ENCODE measurements at regions not wholly inside any gene's neighbourhood (a gene's known extent, or its start where the extent isn't known, plus 50 kb on each side); places are given as distances from the start of the nearest gene placed in this dataset.

DNA sequence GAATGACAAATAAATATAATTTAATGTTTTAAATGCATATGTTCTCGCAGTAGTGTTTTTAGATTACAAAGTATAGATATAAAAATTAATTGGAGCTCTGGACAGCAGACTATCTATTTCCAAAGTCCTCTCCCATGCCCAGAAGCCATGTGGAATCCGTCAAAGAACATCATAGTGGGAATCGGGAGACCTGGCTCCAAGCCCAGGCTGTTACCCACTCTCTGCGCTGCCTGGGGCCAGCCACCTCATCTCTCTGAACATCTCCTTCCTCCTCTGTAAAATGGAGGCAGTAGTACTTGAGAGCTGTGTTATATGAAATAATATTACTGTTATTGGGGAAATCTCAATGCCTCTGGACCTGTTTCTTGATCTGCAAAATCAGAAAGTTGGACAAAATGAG, 58.1 kb upstream of the SLC30A5 start:
- TF ChIP-seq EP300 (IDR thresholded peaks at IDR 0.05) (no peak), POLR2A (IDR thresholded peaks at IDR 0.05) (no peak), POLR2AphosphoS5 (IDR thresholded peaks at IDR 0.05) (no peak)
- TF ChIP-seq, protein P1, sequence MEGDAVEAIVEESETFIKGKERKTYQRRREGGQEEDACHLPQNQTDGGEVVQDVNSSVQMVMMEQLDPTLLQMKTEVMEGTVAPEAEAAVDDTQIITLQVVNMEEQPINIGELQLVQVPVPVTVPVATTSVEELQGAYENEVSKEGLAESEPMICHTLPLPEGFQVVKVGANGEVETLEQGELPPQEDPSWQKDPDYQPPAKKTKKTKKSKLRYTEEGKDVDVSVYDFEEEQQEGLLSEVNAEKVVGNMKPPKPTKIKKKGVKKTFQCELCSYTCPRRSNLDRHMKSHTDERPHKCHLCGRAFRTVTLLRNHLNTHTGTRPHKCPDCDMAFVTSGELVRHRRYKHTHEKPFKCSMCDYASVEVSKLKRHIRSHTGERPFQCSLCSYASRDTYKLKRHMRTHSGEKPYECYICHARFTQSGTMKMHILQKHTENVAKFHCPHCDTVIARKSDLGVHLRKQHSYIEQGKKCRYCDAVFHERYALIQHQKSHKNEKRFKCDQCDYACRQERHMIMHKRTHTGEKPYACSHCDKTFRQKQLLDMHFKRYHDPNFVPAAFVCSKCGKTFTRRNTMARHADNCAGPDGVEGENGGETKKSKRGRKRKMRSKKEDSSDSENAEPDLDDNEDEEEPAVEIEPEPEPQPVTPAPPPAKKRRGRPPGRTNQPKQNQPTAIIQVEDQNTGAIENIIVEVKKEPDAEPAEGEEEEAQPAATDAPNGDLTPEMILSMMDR (IDR thresholded peaks at IDR 0.05), result no peak
- 81% methylated on average over 4 of the region's 4 CpGs for WGBS, 2 donors
- H3K27ac ChIP-seq, result no peak overlapping the region
- DNase-seq, result no peak
- ATAC-seq (ENCODE audit: low FRiP score in 2 of 2), result no peak
- H3K4me1 ChIP-seq, result no peaks in the 10 kb centered on the region
- H3K27me3 ChIP-seq, result no peaks in the 10 kb centered on the region
- no peaks in the 10 kb centered on the region for H3K36me3 ChIP-seq
- no peaks in the 10 kb centered on the region for H3K9me3 ChIP-seq
- H3K4me3 ChIP-seq, result no peak overlapping the region

DNA sequence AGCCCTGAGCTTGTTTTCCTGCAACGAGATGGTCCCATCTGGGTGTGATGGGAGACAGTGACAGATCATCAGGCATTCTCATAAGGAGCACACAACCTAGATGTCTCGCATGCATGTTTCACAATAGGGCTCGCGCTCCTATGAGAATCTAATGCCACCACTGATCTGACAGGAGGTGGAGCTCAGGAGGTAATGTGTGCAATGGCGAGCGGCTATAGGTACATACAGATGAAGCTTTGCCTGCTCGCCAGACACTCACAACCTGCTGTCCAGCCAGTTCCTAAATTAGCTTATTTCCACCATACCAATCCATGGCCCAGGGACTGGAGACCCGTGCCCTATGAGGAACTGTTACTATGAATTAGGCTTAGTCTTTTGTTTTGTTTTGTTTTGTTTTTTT, 55.3 kb upstream of the SLC30A5 start:
- H3K9me3 ChIP-seq, result no peaks in the 10 kb centered on the region
- TF ChIP-seq POLR2A (IDR thresholded peaks at IDR 0.05) (no peak), POLR2AphosphoS5 (IDR thresholded peaks at IDR 0.05) (no peak), EP300 (IDR thresholded peaks at IDR 0.05) (no peak)
- TF ChIP-seq, protein P1 (IDR thresholded peaks at IDR 0.05), result no peak
- whole genome bisulfite sequencing, 2 donors, result 87 to 94% methylated on average over 8 of the region's 8 CpGs
- no peaks in the 10 kb centered on the region for H3K27me3 ChIP-seq
- DNase-seq, result no peak
- H3K4me3 ChIP-seq, result no peak overlapping the region
- peaks cover 0 to 4% (median 0%) of the 10 kb centered on the region in 4 donors for H3K4me1 ChIP-seq
- no peaks in the 10 kb centered on the region for H3K36me3 ChIP-seq
- H3K27ac ChIP-seq, result no peak overlapping the region
- ATAC-seq (ENCODE audit: low FRiP score in 2 of 2), result no peak

DNA sequence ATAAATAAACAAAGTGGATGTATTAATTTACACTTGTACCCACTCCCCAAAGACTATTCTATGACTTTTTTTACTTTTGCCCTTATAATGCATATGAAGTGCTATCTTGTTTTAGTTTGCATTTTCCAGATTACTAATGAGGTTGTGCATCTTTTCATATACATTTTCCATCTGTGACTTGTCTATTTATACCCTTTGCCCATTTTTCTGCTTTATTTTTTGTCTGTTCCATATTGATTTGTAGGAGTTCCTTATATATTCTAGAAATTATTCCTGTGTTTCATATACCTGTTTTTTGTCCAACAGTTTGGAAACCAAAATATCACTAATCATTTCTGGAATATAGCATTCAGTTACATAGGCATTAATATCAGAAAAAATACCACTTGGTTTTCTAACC, 54.0 kb upstream of the SLC30A5 start:
- no peak for DNase-seq

DNA sequence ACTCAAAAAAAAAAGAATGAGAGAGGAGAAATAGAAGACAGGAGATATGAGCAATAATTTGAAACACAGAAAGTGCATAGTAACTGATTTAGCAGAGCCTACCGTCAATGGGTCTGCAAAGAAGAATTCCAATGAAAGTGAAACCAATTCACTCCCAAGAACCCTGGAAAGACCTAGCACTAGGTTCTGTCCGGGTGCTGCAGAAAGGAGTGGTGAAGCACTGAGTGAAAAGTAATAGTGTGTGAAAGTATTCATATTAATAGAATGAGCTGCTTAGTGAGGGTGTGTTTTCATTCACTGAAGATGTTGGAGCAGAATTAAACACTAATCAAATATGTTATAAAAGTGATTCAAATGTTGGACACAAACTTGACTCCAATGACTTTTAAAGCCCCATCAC, 51.3 kb upstream of the SLC30A5 start:
- 47 to 48% methylated on average over 2 of the region's 2 CpGs for WGBS, 2 donors
- Histone ChIP-seq H3K9me3 (no peaks in the 10 kb centered on the region), H3K4me1 (peaks cover 0 to 5% (median 0%) of the 10 kb centered on the region in 4 donors), H3K4me3 (peak overlapping the region in 2 of 4 donors; percentile 56 to 59), H3K36me3 (no peaks in the 10 kb centered on the region), H3K27ac (peak overlapping the region in 3 of 4 donors; percentile 77 to 84 (median 78)), H3K27me3 (no peaks in the 10 kb centered on the region)
- TF ChIP-seq, protein P1 (IDR thresholded peaks at IDR 0.05), result no peak
- TF ChIP-seq POLR2A (IDR thresholded peaks at IDR 0.05) (no peak), POLR2AphosphoS5 (IDR thresholded peaks at IDR 0.05) (no peak), EP300 (IDR thresholded peaks at IDR 0.05) (no peak)
- DNase-seq (no peak), ATAC-seq (ENCODE audit: low FRiP score in 2 of 2) (peak; percentile 17 to 25)

More for the DNA sequence above, 54.0 kb upstream of the SLC30A5 start:
- H3K36me3 ChIP-seq, result no peaks in the 10 kb centered on the region
- peaks cover 0 to 5% (median 0%) of the 10 kb centered on the region in 4 donors for H3K4me1 ChIP-seq
- H3K9me3 ChIP-seq, result no peaks in the 10 kb centered on the region
- H3K27me3 ChIP-seq, result no peaks in the 10 kb centered on the region
- ATAC-seq (ENCODE audit: low FRiP score in 2 of 2), result no peak
- no peak overlapping the region for H3K27ac ChIP-seq
- TF ChIP-seq, protein P1 (IDR thresholded peaks at IDR 0.05), result no peak
- TF ChIP-seq POLR2AphosphoS5 (IDR thresholded peaks at IDR 0.05), result no peak
- H3K4me3 ChIP-seq, result no peak overlapping the region

DNA sequence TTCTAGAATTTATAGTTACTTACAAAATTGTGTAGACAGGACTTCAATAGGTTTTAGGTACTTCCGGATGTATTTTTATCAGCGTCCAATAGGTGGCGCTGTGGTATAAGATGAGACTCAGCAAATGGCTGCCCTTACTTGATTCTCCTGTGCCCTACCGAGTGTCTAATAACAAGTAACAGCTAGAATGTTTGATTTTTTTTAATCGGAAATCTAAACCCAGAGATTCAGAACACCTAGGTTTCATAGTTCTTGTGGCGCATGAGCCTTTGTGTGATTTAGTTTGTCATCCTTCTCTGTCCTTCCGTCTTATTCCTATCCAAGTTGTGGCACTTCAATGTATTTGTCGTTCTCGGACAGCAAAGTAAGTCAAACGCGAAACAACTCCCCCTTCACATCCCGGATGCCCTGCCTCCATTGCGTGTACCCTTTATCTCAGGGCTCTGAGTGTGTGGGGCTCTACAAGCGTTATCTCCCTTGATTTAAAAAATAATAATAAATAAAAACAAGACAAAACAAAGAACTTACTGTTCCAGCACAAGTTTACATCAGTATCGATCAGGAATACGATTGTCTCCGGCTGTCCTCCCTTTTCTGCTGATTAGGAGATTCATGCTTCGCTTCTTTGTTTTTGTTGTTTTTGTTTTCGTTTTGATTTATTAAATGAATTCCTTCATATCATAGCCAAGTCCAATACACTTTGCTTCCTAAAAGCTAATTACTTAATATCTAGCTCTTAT, 50.7 kb upstream of the SLC30A5 start:
- peak in 1 of 2 donors; percentile 76 for DNase-seq
- no peaks in the 10 kb centered on the region for H3K27me3 ChIP-seq
- H3K36me3 ChIP-seq, result no peaks in the 10 kb centered on the region
- TF ChIP-seq, protein P1 (IDR thresholded peaks at IDR 0.05), result peak; percentile 73 to 92 (median 83)
- peak in 1 of 2 donors; percentile 16 for TF ChIP-seq POLR2AphosphoS5 (IDR thresholded peaks at IDR 0.05)
- TF ChIP-seq POLR2A (IDR thresholded peaks at IDR 0.05), result peak in 1 of 4 donors; percentile 22
- no peak for TF ChIP-seq EP300 (IDR thresholded peaks at IDR 0.05)
- 11 to 13% methylated on average over 19 of the region's 19 CpGs for whole genome bisulfite sequencing, 2 donors
- peak overlapping the region in 3 of 4 donors; percentile 38 to 59 (median 56) for H3K4me3 ChIP-seq
- H3K9me3 ChIP-seq, result no peaks in the 10 kb centered on the region
- H3K27ac ChIP-seq, result peak overlapping the region; percentile 52 to 84 (median 78)
- peak; percentile 96 to 97 for ATAC-seq (ENCODE audit: low FRiP score in 2 of 2)
- peaks cover 0 to 5% (median 0%) of the 10 kb centered on the region in 4 donors for H3K4me1 ChIP-seq

Measured in upper lobe of left lung (tissue), 6 donors.